Tibial artery (tissue), 4 donors: ENCODE measurements at regions not wholly inside any gene's neighbourhood (a gene's known extent, or its start where the extent isn't known, plus 50 kb on each side); places are given as distances from the start of the nearest gene placed in this dataset.

Experiments
- DNase-seq, 2 donors: peaks; one replicate each; pipeline ENCODE4 v3.0.0-alpha.2; 2019
- H3K27ac ChIP-seq, 2 donors: fragments of 200-600 bp; sonication (generic) in 1 of 2; 1 replicate in 1 of 2; 2 replicates in 1 of 2; pipeline ENCODE4 v1.5.1; 2018 to 2019; ENCODE audit warnings: mild to moderate bottlenecking in 1 of 2
- H3K27me3 ChIP-seq, 2 donors: fragments of 200-600 bp; sonication (generic) in 1 of 2; one replicate each; pipeline versions ENCODE4 v1.5.1 to v1.6.0; 2016 to 2019
- H3K36me3 ChIP-seq, 3 donors: fragments of 200-600 bp; sonication (generic) in 2 of 3; one replicate each; pipeline ENCODE4 v1.5.1; 2016 to 2019; ENCODE audit warnings: mild to moderate bottlenecking in 2 of 3
- H3K4me1 ChIP-seq, 4 donors: fragments of 200-600 bp; sonication (generic) in 2 of 4; 1 replicate in 3 of 4; 2 replicates in 1 of 4; pipeline ENCODE4 v1.5.1; 2016 to 2019
- H3K4me3 ChIP-seq, 2 donors: fragments of 200-600 bp; sonication (generic) in 1 of 2; 1 replicate in 1 of 2; 2 replicates in 1 of 2; pipeline ENCODE4 v1.5.1; 2018 to 2019; ENCODE audit warnings: mild to moderate bottlenecking in 2 of 2
- H3K9me3 ChIP-seq, 3 donors: fragments of 200-600 bp; sonication (generic) in 1 of 3; one replicate each; pipeline ENCODE4 v1.5.1; 2016 to 2019
- CTCF ChIP-seq, 2 experiments: fragments of 200-600 bp in 1 of 2; fragments of 450-650 bp in 1 of 2; IDR thresholded peaks; one replicate each; pipeline ENCODE4 v1.5.1; 2017 to 2019; ENCODE audit warnings: antibody characterized with exemption in 2 of 2, mild to moderate bottlenecking in 1 of 2, moderate library complexity in 1 of 2
- intact Hi-C: fragments of 100-400 bp; cut with DNase I; formaldehyde crosslinking; loops from one replicate; pipeline ENCODE4 v1.15.0; 2023; ENCODE audit warnings: low total_unique reads

- H3K27ac ChIP-seq, result no peak overlapping the region
- no peak for TF ChIP-seq CTCF (IDR thresholded peaks at IDR 0.05)
- H3K36me3 ChIP-seq, result no peaks in the 10 kb centered on the region
- no peak for DNase-seq
- intact Hi-C loops, result no loop called here
- no peaks in the 10 kb centered on the region for H3K27me3 ChIP-seq
- no peaks in the 10 kb centered on the region for H3K9me3 ChIP-seq
- no peak overlapping the region for H3K4me3 ChIP-seq
- H3K4me1 ChIP-seq, result no peaks in the 10 kb centered on the region
These were observed 62.9 kb upstream of the XCR1 start for GRCh38 chr3:46090161-46090591.

- intact Hi-C loops, result no loop called here
- DNase-seq, result peak; percentile 83 to 88
- no peak for TF ChIP-seq CTCF (IDR thresholded peaks at IDR 0.05)
- H3K36me3 ChIP-seq, result no peaks in the 10 kb centered on the region
- H3K4me3 ChIP-seq, result no peak overlapping the region
- no peaks in the 10 kb centered on the region for H3K4me1 ChIP-seq
- H3K27ac ChIP-seq, result no peak overlapping the region
- H3K9me3 ChIP-seq, result no peaks in the 10 kb centered on the region
- H3K27me3 ChIP-seq, result no peaks in the 10 kb centered on the region
These were observed 62.1 kb upstream of the XCR1 start for GRCh38 chr3:46089237-46090011.

DNA sequence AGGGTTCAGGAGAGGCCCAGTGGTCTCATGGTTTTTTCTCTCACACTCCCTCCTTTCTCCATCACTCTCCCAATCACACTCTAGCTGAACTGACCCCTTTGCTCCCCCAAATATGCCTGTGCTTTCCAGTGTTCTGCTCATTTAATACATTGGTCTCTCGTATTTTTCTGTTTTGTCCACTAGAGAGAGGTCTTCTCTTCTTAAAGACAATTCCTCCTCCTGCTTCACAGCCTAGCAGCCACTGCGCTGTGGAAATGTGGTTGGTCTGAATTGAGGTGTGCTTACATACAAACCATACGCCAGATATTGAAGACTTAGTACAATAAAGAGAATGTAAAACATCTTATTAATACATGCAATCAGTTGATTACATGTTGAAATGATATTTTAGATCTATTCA lies 60.6 kb upstream of the XCR1 start:
- H3K9me3 ChIP-seq, result no peaks in the 10 kb centered on the region
- H3K27ac ChIP-seq, result no peak overlapping the region
- peak in 1 of 2 experiments; percentile 11 for TF ChIP-seq CTCF (IDR thresholded peaks at IDR 0.05)
- no peaks in the 10 kb centered on the region for H3K27me3 ChIP-seq
- intact Hi-C loops, result no loop called here
- no peaks in the 10 kb centered on the region for H3K4me1 ChIP-seq
- no peak overlapping the region for H3K4me3 ChIP-seq
- DNase-seq, result peak in 1 of 2 donors; percentile 51
- H3K36me3 ChIP-seq, result no peaks in the 10 kb centered on the region

GRCh38 chr3:46086986-46087385 lies 59.7 kb upstream of the XCR1 start:
- Histone ChIP-seq H3K27me3 (no peaks in the 10 kb centered on the region), H3K4me1 (no peaks in the 10 kb centered on the region), H3K27ac (no peak overlapping the region), H3K36me3 (no peaks in the 10 kb centered on the region), H3K4me3 (no peak overlapping the region), H3K9me3 (no peaks in the 10 kb centered on the region)
- intact Hi-C loops, result no loop called here
- TF ChIP-seq CTCF (IDR thresholded peaks at IDR 0.05), result no peak
- no peak for DNase-seq

- no peak for DNase-seq
- no peak overlapping the region for H3K27ac ChIP-seq
- intact Hi-C loops, result no loop called here
These were observed 58.8 kb upstream of the XCR1 start for GRCh38 chr3:46086083-46086437.

More at GRCh38 chr3:46086083-46086437, 58.8 kb upstream of the XCR1 start:
- Histone ChIP-seq H3K4me1 (no peaks in the 10 kb centered on the region), H3K27me3 (no peaks in the 10 kb centered on the region), H3K36me3 (no peaks in the 10 kb centered on the region), H3K4me3 (no peak overlapping the region), H3K9me3 (no peaks in the 10 kb centered on the region)
- no peak for TF ChIP-seq CTCF (IDR thresholded peaks at IDR 0.05)
